ENCODE measurements at regions not wholly inside any gene's neighbourhood (a gene's known extent, or its start where the extent isn't known, plus 50 kb on each side); places are given as distances from the start of the nearest gene placed in this dataset.
"Not testable (repeated sequence)": the region's sequence is repeated elsewhere in the genome, so short reads cannot be mapped to it uniquely, and the experiment has no call there.

GRCh38 chr1:60913708-60914107, 168.7 kb upstream of the NFIA start:
- not testable (repeated sequence) for DNase-seq

GRCh38 chr1:60913039-60913438, 169.3 kb upstream of the NFIA start:
- no peak for DNase-seq

- DNase-seq: no peak
These were observed 170.2 kb upstream of the NFIA start for GRCh38 chr1:60911966-60912697.

GRCh38 chr1:60908159-60908558, 174.2 kb upstream of the NFIA start:
- no peak for DNase-seq

- no peak for DNase-seq
These were observed 175.8 kb upstream of the NFIA start for GRCh38 chr1:60906526-60906925.

GRCh38 chr1:60906039-60906438, 176.3 kb upstream of the NFIA start:
- no peak for DNase-seq

- no peak for DNase-seq
These were observed 178.1 kb upstream of the NFIA start for GRCh38 chr1:60904099-60904851.

- DNase-seq: no peak
These were observed 178.8 kb upstream of the NFIA start for GRCh38 chr1:60903591-60903990.

- DNase-seq: no peak
These were observed 182.9 kb upstream of the NFIA start for GRCh38 chr1:60899464-60899863.

- no peak for DNase-seq
These were observed 183.4 kb upstream of the NFIA start for GRCh38 chr1:60898987-60899386.

GRCh38 chr1:60898413-60898812, 183.9 kb upstream of the NFIA start:
- no peak for DNase-seq

- DNase-seq: no peak
These were observed 185.5 kb upstream of the NFIA start for GRCh38 chr1:60896701-60897363.

- no peak for DNase-seq
These were observed 186.7 kb upstream of the NFIA start for GRCh38 chr1:60895701-60896100.

- DNase-seq: no peak
These were observed 187.1 kb upstream of the NFIA start for GRCh38 chr1:60895252-60895651.

GRCh38 chr1:60894741-60895140, 187.6 kb upstream of the NFIA start:
- no peak for DNase-seq

GRCh38 chr1:60894130-60894529, 188.2 kb upstream of the NFIA start:
- DNase-seq: no peak

- no peak for DNase-seq
These were observed 189.0 kb upstream of the NFIA start for GRCh38 chr1:60893136-60893930.

GRCh38 chr1:60891765-60892164, 190.6 kb upstream of the NFIA start:
- no peak for DNase-seq

GRCh38 chr1:60891281-60891680, 191.1 kb upstream of the NFIA start:
- DNase-seq: no peak

- no peak for DNase-seq
These were observed 191.7 kb upstream of the NFIA start for GRCh38 chr1:60890664-60891063.

GRCh38 chr1:60889709-60890108, 192.7 kb upstream of the NFIA start:
- no peak for DNase-seq

- DNase-seq: no peak
These were observed 194.2 kb upstream of the NFIA start for GRCh38 chr1:60888126-60888525.

- DNase-seq: no peak
These were observed 195.5 kb upstream of the NFIA start for GRCh38 chr1:60886793-60887331.
